MM.1S (cell line): ENCODE measurements at regions not wholly inside any gene's neighbourhood (a gene's known extent, or its start where the extent isn't known, plus 50 kb on each side); places are given as distances from the start of the nearest gene placed in this dataset.

Source experiments
- DNase-seq: peaks from one replicate; pipeline ENCODE4 v3.0.0-alpha.2; 2015
- H2AFZ ChIP-seq: fragments of 300-600 bp; sonication (generic); 2 replicates; pipeline ENCODE4 v1.6.0; 2016; ENCODE audit warnings: antibody characterized with exemption, low read length
- H3F3A ChIP-seq: fragments of 300-600 bp; sonication (generic); 2 replicates; pipeline ENCODE4 v1.6.1; 2016; ENCODE audit warnings: mild to moderate bottlenecking, antibody characterized with exemption, low read length, moderate library complexity, mixed read lengths; ENCODE audit not compliant: insufficient read depth
- H3K27ac ChIP-seq: fragments of 300-600 bp; sonication (generic); 2 replicates; pipeline ENCODE4 v1.5.1; 2016; ENCODE audit warnings: mild to moderate bottlenecking, low read length
- H3K27me3 ChIP-seq: fragments of 300-600 bp; sonication (generic); replicated peaks from 2 replicates; pipeline ENCODE4 v1.6.0; 2016; ENCODE audit warnings: low read length; ENCODE audit not compliant: insufficient read depth
- H3K36me3 ChIP-seq: fragments of 300-600 bp; sonication (generic); replicated peaks from 2 replicates; pipeline ENCODE4 v1.6.1; 2016; ENCODE audit warnings: mild to moderate bottlenecking, low read length, mixed read lengths; ENCODE audit not compliant: insufficient read depth
- H3K4me1 ChIP-seq: fragments of 300-600 bp; sonication (generic); 2 replicates; pipeline ENCODE4 v1.6.1; 2016; ENCODE audit warnings: low read length, mixed read lengths
- H3K4me2 ChIP-seq: fragments of 300-600 bp; sonication (generic); 2 replicates; pipeline ENCODE4 v1.6.0; 2016; ENCODE audit warnings: low read depth, low read length
- H3K4me3 ChIP-seq: fragments of 300-600 bp; sonication (generic); 2 replicates; pipeline ENCODE4 v1.5.1; 2016; ENCODE audit warnings: low read length, mixed read lengths
- H3K79me2 ChIP-seq: fragments of 300-600 bp; sonication (generic); 2 replicates; pipeline ENCODE4 v1.6.1; 2016; ENCODE audit warnings: mixed run types, low read length, mixed read lengths
- H3K9ac ChIP-seq: fragments of 300-600 bp; sonication (generic); 2 replicates; pipeline ENCODE4 v1.6.1; 2016; ENCODE audit warnings: low read length, mixed read lengths
- H3K9me2 ChIP-seq: fragments of 300-600 bp; sonication (generic); replicated peaks from 2 replicates; pipeline ENCODE4 v1.6.1; 2016; ENCODE audit warnings: mild to moderate bottlenecking, low read length, mixed read lengths; ENCODE audit not compliant: insufficient read depth
- H3K9me3 ChIP-seq: fragments of 300-600 bp; sonication (generic); replicated peaks from 2 replicates; pipeline ENCODE4 v1.6.1; 2016; ENCODE audit warnings: mild to moderate bottlenecking, low read length, mixed read lengths; ENCODE audit not compliant: insufficient read depth
- H4K20me1 ChIP-seq: fragments of 300-600 bp; sonication (generic); 2 replicates; pipeline ENCODE4 v1.6.1; 2016; ENCODE audit warnings: mild to moderate bottlenecking, low read length, moderate library complexity, mixed read lengths; ENCODE audit not compliant: insufficient read depth
- CTCF ChIP-seq: fragments of 300-600 bp; sonication (generic); IDR thresholded peaks from 2 replicates; pipeline ENCODE4 v1.5.1; 2016; ENCODE audit warnings: antibody characterized with exemption, low read length, mixed read lengths
- EZH2 ChIP-seq: fragments of 300-600 bp; sonication (generic); optimal IDR thresholded peaks from 2 replicates; pipeline ENCODE3; 2017; ENCODE audit warnings: low read depth, mild to moderate bottlenecking, antibody characterized with exemption, low read length, mixed read lengths
- EZH2phosphoT487 ChIP-seq: fragments of 300-600 bp; sonication (generic); IDR thresholded peaks from 2 replicates; pipeline ENCODE4 v1.6.1; 2018; ENCODE audit warnings: antibody characterized with exemption, low read length

GRCh38 chrX:28205905-28206304, 224.7 kb upstream of the DCAF8L1 start:
- H3K36me3 ChIP-seq: no peaks in the 10 kb centered on the region
- no peaks in the 10 kb centered on the region for H4K20me1 ChIP-seq
- H3K9ac ChIP-seq: no peak overlapping the region
- no peaks in the 10 kb centered on the region for H3K79me2 ChIP-seq
- H3K4me3 ChIP-seq: no peak overlapping the region
- H3K4me1 ChIP-seq: no peaks in the 10 kb centered on the region
- no peak for DNase-seq
- H3K4me2 ChIP-seq: no peak overlapping the region
- H3K9me3 ChIP-seq: no peaks in the 10 kb centered on the region
- no peaks in the 10 kb centered on the region for H3K27me3 ChIP-seq
- no peak overlapping the region for H2AFZ ChIP-seq
- no peaks in the 10 kb centered on the region for H3K9me2 ChIP-seq
- no peak overlapping the region for H3K27ac ChIP-seq
- H3F3A ChIP-seq: no peaks in the 10 kb centered on the region
- TF ChIP-seq EZH2phosphoT487 (no peak), EZH2 (no peak), CTCF (no peak)

GRCh38 chrX:28205126-28205525, 223.9 kb upstream of the DCAF8L1 start:
- Histone ChIP-seq H3K27ac (no peak overlapping the region), H3K4me3 (no peak overlapping the region), H3K4me2 (no peak overlapping the region), H3K36me3 (no peaks in the 10 kb centered on the region), H4K20me1 (no peaks in the 10 kb centered on the region), H3K9ac (no peak overlapping the region), H2AFZ (no peak overlapping the region), H3K79me2 (no peaks in the 10 kb centered on the region), H3K27me3 (no peaks in the 10 kb centered on the region), H3K4me1 (no peaks in the 10 kb centered on the region), H3F3A (no peaks in the 10 kb centered on the region), H3K9me3 (no peaks in the 10 kb centered on the region), H3K9me2 (no peaks in the 10 kb centered on the region)
- DNase-seq: no peak
- no peak for TF ChIP-seq EZH2phosphoT487
- no peak for TF ChIP-seq CTCF
- TF ChIP-seq EZH2: no peak

GRCh38 chrX:28189011-28189410, 207.8 kb upstream of the DCAF8L1 start:
- Histone ChIP-seq H3K79me2 (no peaks in the 10 kb centered on the region), H3K4me2 (no peak overlapping the region), H2AFZ (no peak overlapping the region), H3K9ac (no peak overlapping the region), H4K20me1 (no peaks in the 10 kb centered on the region), H3K36me3 (no peaks in the 10 kb centered on the region), H3K27me3 (no peaks in the 10 kb centered on the region), H3F3A (no peaks in the 10 kb centered on the region), H3K4me3 (no peak overlapping the region), H3K4me1 (no peaks in the 10 kb centered on the region), H3K9me3 (no peaks in the 10 kb centered on the region), H3K27ac (no peak overlapping the region), H3K9me2 (no peaks in the 10 kb centered on the region)
- no peak for DNase-seq
- no peak for TF ChIP-seq EZH2phosphoT487
- TF ChIP-seq CTCF: no peak
- TF ChIP-seq EZH2: no peak

GRCh38 chrX:28188526-28188925, 207.3 kb upstream of the DCAF8L1 start:
- no peak overlapping the region for H3K9ac ChIP-seq
- no peaks in the 10 kb centered on the region for H4K20me1 ChIP-seq
- no peaks in the 10 kb centered on the region for H3K36me3 ChIP-seq
- H3K4me1 ChIP-seq: no peaks in the 10 kb centered on the region
- H3K27me3 ChIP-seq: no peaks in the 10 kb centered on the region
- H3K4me2 ChIP-seq: no peak overlapping the region
- no peaks in the 10 kb centered on the region for H3K9me2 ChIP-seq
- no peak for TF ChIP-seq EZH2phosphoT487
- no peak for TF ChIP-seq CTCF
- TF ChIP-seq EZH2: no peak
- no peaks in the 10 kb centered on the region for H3F3A ChIP-seq
- no peak overlapping the region for H3K27ac ChIP-seq
- H3K9me3 ChIP-seq: no peaks in the 10 kb centered on the region
- H3K79me2 ChIP-seq: no peaks in the 10 kb centered on the region
- no peak for DNase-seq
- H3K4me3 ChIP-seq: no peak overlapping the region
- H2AFZ ChIP-seq: no peak overlapping the region
